ENCODE measurements at regions not wholly inside any gene's neighbourhood (a gene's known extent, or its start where the extent isn't known, plus 50 kb on each side); places are given as distances from the start of the nearest gene placed in this dataset.

DNA sequence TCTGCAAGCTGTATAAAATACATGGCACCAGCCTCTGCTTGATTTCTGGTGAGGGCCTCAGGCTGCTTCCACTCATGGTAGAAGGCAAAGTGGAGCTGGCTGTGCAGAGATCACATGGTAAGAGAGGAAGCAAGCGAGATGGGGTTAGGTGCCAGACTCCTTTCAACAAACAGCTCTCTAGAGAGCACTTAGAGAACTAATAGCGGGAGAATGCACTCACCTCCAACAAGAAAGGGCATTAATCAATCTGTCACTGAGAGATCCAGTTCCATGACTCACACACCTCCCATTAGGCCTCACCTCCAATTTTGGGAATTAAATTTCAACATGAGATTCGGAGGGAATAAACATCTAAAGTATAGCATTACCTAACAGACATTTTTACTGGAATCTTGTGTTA lies 644.1 kb upstream of the ARRDC4 start:
- TF ChIP-seq, protein P1, sequence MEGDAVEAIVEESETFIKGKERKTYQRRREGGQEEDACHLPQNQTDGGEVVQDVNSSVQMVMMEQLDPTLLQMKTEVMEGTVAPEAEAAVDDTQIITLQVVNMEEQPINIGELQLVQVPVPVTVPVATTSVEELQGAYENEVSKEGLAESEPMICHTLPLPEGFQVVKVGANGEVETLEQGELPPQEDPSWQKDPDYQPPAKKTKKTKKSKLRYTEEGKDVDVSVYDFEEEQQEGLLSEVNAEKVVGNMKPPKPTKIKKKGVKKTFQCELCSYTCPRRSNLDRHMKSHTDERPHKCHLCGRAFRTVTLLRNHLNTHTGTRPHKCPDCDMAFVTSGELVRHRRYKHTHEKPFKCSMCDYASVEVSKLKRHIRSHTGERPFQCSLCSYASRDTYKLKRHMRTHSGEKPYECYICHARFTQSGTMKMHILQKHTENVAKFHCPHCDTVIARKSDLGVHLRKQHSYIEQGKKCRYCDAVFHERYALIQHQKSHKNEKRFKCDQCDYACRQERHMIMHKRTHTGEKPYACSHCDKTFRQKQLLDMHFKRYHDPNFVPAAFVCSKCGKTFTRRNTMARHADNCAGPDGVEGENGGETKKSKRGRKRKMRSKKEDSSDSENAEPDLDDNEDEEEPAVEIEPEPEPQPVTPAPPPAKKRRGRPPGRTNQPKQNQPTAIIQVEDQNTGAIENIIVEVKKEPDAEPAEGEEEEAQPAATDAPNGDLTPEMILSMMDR (IDR thresholded peaks at IDR 0.05) = no peak
- TF ChIP-seq POLR2A (IDR thresholded peaks at IDR 0.05) (no peak), EP300 (IDR thresholded peaks at IDR 0.05) (no peak)

Measured in ovary (tissue), 3 donors.